ENCODE measurements at regions not wholly inside any gene's neighbourhood (a gene's known extent, or its start where the extent isn't known, plus 50 kb on each side); places are given as distances from the start of the nearest gene placed in this dataset.

DNA sequence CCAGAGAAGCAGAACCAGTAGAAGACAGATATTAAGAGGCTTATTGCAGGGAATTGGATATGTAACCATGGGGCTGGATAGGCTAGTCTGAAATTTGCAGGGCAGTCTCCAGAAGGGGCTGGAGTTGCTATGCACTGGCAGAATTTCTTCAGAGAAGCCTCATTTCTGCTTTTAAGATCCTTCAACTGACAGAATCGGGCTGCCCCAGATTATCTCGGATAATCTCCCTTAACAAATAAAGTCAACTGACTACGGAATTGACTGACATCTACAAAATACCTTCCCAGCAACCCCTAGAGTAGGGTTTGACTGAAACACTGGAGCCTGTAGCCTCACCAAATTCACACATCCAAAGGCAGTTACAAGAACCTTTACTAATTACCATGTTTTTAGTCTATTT, 136.4 kb downstream of the SOCS6 start:
- H3K9me3 Mint-ChIP-seq = no peaks in the 10 kb centered on the region
- no peak overlapping the region for H3K27ac Mint-ChIP-seq
- H3K4me3 Mint-ChIP-seq = no peak overlapping the region
- peaks cover 4% of the 10 kb centered on the region for H3K4me1 Mint-ChIP-seq
- peaks cover 3% of the 10 kb centered on the region for H3K27me3 Mint-ChIP-seq
- no peaks in the 10 kb centered on the region for H3K36me3 Mint-ChIP-seq
- DNase-seq = no peak

DNA sequence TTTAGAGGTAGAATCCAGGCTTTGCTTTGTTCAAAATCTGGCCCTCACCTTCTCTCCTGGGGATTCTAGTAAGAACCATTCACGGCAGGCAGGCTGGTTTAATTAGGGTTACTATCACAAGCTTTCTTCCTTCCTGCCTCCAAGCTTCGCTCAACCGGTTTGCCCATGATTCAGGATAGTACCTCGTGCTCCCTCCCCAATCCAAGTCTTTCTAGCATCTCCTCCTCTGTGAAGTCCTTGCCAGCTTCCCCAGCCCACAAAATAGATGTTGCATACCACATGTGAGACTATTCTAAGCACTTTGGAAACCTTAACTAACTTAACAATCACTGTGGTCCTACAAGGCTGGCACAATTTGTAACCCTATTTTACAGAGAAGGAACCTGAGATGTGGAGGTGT, 135.1 kb downstream of the SOCS6 start:
- no peak overlapping the region for H3K27ac Mint-ChIP-seq
- H3K9me3 Mint-ChIP-seq = no peaks in the 10 kb centered on the region
- H3K4me1 Mint-ChIP-seq = peaks cover 7% of the 10 kb centered on the region
- no peak overlapping the region for H3K4me3 Mint-ChIP-seq
- peaks cover 10% of the 10 kb centered on the region for H3K27me3 Mint-ChIP-seq
- no peak for DNase-seq
- no peaks in the 10 kb centered on the region for H3K36me3 Mint-ChIP-seq

DNA sequence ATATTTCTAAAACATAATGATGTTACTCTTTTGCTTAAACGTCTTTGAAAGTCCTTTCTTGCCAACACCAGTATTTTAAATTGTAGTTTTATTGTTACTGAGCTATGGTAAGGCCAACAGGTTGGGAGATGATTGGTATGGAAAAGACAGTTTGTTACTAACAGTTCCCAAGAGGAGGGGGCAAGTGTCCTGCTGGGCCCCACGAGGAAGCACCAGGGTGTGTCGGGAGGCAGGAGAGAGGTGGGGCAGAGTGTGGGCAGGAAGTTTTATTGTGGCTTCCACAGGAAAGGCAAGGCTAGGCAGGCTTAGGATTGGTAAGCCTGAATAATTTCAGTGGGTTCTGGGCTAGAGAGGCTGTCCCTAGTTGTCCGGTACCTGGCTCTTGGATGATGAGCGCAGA, 134.3 kb downstream of the SOCS6 start:
- H3K4me3 Mint-ChIP-seq = no peak overlapping the region
- H3K4me1 Mint-ChIP-seq = peaks cover 12% of the 10 kb centered on the region
- no peaks in the 10 kb centered on the region for H3K9me3 Mint-ChIP-seq
- peaks cover 17% of the 10 kb centered on the region for H3K27me3 Mint-ChIP-seq
- H3K36me3 Mint-ChIP-seq = no peaks in the 10 kb centered on the region
- no peak overlapping the region for H3K27ac Mint-ChIP-seq
- no peak for DNase-seq

DNA sequence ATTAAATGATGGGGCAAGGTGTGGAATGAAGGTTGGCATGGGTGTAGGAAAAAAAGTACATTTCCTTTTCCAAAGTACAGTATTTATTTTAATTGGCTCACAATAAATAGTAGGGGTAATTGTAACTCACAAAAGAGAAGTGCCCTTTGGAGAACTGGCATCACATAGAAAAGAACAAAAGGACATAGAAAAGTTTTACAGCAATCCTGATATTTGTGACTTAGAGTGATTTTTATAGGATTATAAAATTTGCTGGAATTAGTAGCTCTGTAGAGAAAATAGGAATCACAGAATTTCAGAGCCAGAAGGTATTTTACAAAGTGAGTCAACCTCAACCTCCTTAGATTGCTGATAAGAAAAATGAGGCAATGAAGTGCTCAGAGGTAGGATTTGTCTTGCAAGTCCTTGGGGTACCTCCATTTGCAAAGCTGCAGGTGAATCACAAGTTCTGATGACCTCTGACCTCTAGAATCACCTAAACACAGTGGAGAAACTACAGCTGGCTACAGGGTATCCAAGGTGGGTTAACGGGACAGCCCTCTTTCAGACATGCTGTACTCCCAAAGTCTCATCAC, 133.6 kb downstream of the SOCS6 start:
- Mint-ChIP-seq H3K36me3 (no peaks in the 10 kb centered on the region), H3K27me3 (peaks cover 17% of the 10 kb centered on the region), H3K4me3 (no peak overlapping the region), H3K4me1 (peaks cover 12% of the 10 kb centered on the region), H3K9me3 (no peaks in the 10 kb centered on the region), H3K27ac (no peak overlapping the region)
- DNase-seq = no peak

DNA sequence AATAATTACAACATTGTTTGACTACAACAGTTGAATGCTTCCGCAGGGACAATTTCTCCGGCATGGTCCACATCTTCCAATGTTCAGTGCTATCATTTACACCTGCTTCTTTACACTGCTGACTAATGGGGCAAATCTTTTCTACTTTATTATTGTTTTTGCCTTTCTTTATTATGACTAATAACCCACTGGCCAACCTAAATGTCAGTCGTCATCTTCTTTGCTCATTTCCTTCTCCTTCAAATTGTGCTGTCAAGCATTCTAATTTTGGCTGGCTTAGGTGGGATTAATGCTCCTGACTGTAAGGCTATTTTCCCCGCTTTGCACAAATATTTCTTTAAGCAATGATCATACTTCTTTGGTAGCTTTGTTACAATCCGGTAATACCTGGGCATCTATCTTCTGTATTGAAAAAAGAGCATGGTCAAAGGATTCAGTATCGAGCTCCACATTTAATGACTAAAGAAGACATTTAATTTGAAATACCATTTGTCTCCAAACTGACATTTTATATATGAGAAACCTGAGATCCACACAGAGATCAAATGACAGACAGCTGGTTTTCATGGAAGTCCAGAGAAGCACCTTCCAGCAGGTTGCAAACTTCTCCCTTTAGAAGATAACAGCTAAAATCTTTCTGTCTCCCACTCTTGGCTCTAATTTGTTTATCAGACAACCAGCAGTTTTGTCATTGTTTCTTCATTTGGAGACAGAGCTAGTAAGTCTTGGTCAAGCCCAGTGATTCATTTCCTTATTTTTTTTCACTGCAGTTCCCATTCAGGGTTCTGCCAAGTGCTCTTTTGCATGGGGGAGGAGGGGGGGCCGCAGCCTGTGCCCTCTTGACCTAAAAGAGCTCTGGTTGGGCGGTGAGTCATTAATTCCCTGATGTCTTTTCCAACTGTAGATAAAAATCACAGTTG, 132.9 kb downstream of the SOCS6 start:
- H3K9me3 Mint-ChIP-seq = no peaks in the 10 kb centered on the region
- H3K27ac Mint-ChIP-seq = no peak overlapping the region
- no peak overlapping the region for H3K4me3 Mint-ChIP-seq
- H3K4me1 Mint-ChIP-seq = peaks cover 12% of the 10 kb centered on the region
- no peak for DNase-seq
- H3K27me3 Mint-ChIP-seq = peaks cover 17% of the 10 kb centered on the region
- no peaks in the 10 kb centered on the region for H3K36me3 Mint-ChIP-seq

DNA sequence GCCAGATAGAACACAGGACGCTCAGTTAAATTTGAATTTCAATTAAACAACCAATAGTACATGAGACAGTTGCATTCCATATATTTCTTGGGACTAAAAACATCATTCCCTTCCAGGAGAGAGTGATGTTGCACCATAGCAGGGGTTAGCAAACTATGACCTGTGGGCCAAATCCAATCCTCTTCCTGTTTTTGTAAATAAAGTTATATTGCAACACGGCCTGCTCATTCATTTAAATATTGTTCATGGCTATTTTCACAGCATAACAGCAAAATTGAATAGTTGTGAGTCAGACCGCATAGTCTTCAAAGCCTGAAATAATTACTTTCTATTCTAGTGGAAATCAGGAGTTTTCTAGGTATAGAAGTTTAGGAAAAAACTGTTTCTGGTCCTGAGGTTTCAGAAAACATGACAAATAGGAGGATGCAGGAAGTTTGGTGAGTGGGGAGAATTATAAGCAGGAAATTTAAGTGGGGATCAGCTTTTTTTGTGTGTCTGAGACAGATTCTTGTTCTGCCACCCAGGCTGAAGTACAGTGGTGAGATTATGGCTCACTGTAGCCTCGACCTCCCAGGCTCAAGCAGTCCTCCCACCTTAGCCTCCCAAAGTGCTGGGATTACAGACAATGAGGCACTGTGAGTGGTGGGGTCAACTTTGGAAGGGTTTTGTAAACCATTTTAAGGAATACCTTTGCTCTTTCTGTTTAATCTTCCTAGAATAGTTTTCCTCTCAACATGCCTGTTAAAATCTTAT, 131.5 kb downstream of the SOCS6 start:
- Mint-ChIP-seq H3K4me1 (peaks cover 12% of the 10 kb centered on the region), H3K27me3 (peaks cover 17% of the 10 kb centered on the region), H3K9me3 (no peaks in the 10 kb centered on the region), H3K27ac (no peak overlapping the region), H3K36me3 (no peaks in the 10 kb centered on the region), H3K4me3 (no peak overlapping the region)
- no peak for DNase-seq

DNA sequence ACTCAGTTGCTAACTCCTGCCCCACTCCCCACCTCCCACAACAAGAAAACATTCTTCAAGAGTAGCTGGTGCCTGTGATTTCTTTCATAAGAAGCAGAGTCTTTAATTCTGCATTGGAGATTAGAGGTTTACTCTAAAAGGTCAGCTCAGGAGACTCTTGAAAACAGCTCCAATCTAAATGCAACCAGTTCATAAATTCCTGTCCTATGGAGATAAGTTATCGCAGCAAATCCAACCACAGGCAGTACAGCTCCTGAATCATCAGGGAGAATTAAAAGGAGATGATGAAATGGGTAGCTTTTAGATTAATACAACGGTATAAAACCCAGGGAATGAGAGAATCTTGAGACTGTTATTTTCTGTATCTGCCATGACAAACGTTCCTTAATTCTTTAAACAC, 130.7 kb downstream of the SOCS6 start:
- no peak for DNase-seq
- Mint-ChIP-seq H3K4me1 (peaks cover 12% of the 10 kb centered on the region), H3K36me3 (no peaks in the 10 kb centered on the region)

DNA sequence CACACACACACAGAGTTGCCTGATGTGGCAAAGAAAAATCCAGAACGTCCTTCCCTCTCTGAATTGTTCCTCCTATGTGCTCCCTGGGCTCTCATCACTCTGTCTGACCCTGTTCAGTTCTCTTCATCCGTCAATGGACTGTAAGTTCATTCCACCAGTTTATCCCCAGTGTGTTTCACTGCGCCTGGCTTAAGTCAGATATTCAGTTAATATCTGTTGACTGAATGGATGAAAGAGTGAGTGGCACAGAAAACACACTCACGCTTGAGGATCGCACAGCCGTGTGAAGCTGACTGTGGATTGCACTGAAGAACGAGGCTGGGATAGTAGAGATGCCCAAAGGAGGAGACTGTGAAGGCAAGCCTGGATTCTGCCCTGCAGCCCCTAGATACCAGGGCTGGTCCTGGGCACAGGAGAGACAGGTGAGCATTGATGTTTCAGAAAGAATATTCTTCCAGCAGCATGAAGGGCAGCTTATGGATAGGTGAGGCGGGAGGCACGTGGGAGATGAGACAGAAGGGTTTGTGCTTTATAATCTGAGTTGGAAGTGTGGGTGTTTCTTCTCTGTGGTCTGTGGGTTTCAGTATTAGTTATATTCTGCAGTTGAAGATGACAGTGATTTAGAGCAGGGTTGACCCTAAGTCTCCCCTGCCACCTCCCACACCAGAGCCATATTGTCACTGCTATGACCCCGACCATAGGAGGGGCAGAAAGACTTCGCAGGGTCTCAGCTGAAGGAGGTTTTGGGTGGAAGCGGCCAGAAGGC, 129.9 kb downstream of the SOCS6 start:
- no peak overlapping the region for H3K4me3 Mint-ChIP-seq
- H3K36me3 Mint-ChIP-seq = no peaks in the 10 kb centered on the region
- DNase-seq = no peak
- H3K9me3 Mint-ChIP-seq = no peaks in the 10 kb centered on the region
- no peak overlapping the region for H3K27ac Mint-ChIP-seq
- peaks cover 17% of the 10 kb centered on the region for H3K27me3 Mint-ChIP-seq
- peaks cover 12% of the 10 kb centered on the region for H3K4me1 Mint-ChIP-seq

More for the DNA sequence above, 130.7 kb downstream of the SOCS6 start:
- peaks cover 17% of the 10 kb centered on the region for H3K27me3 Mint-ChIP-seq
- no peak overlapping the region for H3K27ac Mint-ChIP-seq
- no peak overlapping the region for H3K4me3 Mint-ChIP-seq
- H3K9me3 Mint-ChIP-seq = no peaks in the 10 kb centered on the region

DNA sequence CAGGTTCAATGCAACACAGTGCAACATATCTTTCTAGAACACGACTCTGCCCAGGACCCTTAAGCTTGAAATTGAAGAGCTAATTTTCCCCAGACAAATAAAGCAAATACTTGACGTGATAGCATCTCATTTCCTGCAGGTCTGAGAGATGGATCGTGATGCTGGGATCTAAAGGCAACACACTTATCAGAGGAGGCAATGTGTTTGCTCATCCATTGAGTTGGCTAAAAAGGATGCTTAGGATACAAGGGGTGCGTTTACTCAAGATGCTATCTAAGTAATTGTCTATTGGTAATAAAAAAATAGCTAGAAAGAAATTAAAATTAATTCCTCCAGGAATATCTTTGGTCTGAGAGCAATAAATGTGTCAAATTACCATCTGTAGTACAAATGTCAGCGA, 129.0 kb downstream of the SOCS6 start:
- no peaks in the 10 kb centered on the region for H3K9me3 Mint-ChIP-seq
- H3K36me3 Mint-ChIP-seq = no peaks in the 10 kb centered on the region
- H3K27ac Mint-ChIP-seq = no peak overlapping the region
- peaks cover 17% of the 10 kb centered on the region for H3K27me3 Mint-ChIP-seq
- peaks cover 12% of the 10 kb centered on the region for H3K4me1 Mint-ChIP-seq
- DNase-seq = no peak
- no peak overlapping the region for H3K4me3 Mint-ChIP-seq

DNA sequence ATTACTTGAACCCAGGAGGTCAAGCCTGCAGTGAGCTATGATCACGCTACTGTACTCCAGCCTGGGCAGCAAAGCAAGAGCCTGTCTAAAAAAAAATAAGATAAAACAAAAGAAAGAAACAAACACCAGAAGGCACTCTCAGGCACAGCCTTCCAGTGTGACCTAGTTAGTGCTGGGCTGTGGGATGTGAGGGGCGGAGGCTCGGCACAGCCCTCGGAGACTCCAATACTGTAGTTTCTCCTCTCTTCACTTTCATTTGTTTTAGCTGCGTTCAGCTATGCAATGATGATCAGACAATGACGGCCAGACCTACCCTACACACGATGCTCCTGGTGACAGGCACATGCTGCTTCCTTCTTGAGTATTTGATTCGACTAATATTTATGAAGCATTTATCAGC, 127.7 kb downstream of the SOCS6 start:
- Mint-ChIP-seq H3K9me3 (no peaks in the 10 kb centered on the region), H3K4me3 (no peak overlapping the region), H3K27ac (no peak overlapping the region), H3K36me3 (no peaks in the 10 kb centered on the region), H3K27me3 (peaks cover 17% of the 10 kb centered on the region), H3K4me1 (peaks cover 7% of the 10 kb centered on the region)
- DNase-seq = no peak

DNA sequence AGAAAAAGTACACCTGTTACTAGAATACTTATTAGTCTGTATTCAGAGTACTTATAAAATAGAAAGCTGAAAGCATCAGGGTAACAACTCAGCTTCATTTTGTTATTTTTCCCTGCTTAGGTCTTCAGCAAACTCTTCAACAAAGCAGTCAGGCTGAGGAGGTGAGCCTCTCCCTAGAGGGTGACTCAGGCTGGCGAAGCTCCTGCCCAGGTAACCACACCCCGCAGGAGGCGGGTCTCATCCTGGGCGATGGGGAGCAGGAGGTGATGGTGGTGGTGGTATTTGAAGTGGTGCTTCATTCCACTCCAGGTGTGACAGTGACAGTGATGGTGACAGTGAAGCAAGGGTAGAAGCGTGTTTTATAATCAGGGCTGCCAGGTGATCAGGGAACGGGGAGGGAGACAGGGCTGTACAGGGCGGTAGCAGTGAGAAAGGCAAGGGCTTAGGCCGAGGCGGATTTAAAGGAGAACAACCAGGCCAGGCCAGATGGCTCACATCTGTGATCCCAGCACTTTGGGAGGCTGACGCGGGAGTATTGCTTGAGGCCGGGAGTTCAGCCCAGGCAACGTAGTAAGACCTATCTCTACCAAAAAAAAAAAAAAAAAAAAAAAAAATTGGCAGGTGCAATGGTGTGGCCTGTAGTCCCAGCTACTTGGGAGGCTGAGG, 127.1 kb downstream of the SOCS6 start:
- Mint-ChIP-seq H3K36me3 (no peaks in the 10 kb centered on the region), H3K4me1 (peaks cover 7% of the 10 kb centered on the region), H3K27ac (no peak overlapping the region), H3K27me3 (peaks cover 17% of the 10 kb centered on the region), H3K9me3 (no peaks in the 10 kb centered on the region), H3K4me3 (no peak overlapping the region)
- DNase-seq = no peak

DNA sequence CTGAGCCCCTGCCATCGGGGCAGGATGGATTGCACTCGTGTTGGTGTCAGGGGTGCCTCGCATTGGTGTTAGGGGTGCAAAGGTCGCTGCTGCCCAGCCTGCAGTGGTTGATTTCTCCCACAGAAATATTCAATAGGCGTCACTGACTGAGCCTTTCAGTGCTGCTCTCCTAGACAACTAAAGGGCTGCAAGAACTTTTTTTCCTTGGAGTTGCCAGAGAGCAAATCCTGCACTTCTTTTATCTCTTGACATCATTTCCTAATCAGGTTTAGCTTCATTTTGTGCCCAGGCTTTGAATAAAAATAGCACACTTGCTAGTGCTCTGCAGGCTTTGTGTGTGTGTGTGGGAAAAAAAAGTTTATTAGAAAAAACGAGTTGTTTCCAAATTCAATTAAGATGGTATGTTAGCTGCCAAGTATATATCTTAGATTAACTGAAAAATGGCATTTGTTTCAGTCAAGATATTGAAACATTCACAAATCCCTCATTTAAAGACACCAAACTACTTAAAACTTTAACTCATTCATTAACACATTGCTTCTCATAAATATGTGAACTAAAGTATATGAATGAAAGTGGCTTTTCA, 125.6 kb downstream of the SOCS6 start:
- no peak for DNase-seq
- Mint-ChIP-seq H3K4me1 (peaks cover 7% of the 10 kb centered on the region), H3K9me3 (no peaks in the 10 kb centered on the region), H3K36me3 (no peaks in the 10 kb centered on the region), H3K4me3 (no peak overlapping the region), H3K27ac (no peak overlapping the region), H3K27me3 (peaks cover 12% of the 10 kb centered on the region)

DNA sequence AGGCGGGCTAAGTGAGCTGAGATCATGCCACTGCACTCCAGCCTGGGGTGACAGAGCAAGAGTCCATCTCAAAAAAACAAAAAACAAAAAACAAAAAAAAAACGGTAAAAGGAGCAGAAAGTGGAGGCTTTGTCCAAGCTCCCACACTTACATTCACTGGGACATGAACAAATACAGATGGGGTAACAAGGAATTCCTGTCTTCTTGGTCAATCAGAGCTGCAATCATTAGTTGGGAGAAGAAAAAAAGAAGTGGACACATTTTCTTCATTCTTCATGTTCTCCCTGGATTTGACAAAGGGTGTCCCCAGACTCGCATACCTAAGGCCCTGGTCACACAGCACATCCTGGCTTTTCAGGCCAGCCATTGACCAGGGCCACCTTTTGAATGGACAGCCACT, 124.6 kb downstream of the SOCS6 start:
- no peak overlapping the region for H3K4me3 Mint-ChIP-seq
- no peak overlapping the region for H3K27ac Mint-ChIP-seq
- H3K36me3 Mint-ChIP-seq = no peaks in the 10 kb centered on the region

DNA sequence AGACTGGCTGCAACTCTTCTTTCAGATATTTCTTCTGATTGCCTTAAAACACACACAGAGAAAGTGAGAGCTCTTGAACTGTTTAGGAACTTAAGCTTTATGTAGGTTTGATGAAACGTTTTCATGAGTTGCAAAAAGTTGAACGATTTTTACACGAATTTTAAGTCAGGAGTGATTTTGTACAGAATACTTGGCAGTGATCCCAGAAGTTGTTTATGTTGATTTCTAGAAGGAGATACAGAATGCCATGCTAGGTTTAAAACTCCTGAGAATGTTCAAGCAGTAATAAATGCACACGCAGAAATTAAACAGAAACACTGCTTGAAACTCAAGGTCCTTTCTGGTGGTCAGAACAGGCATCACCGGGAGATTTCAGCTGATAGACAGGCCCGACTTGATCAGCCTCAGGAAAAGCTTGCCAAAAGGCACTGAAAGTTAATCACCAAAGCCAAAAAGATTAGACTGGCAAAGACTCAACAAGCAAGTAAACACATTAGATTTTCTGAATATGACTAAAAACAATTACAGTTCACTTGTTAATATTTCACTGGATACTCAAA, 123.1 kb downstream of the SOCS6 start:
- peaks cover 11% of the 10 kb centered on the region for H3K27me3 Mint-ChIP-seq
- H3K9me3 Mint-ChIP-seq = no peaks in the 10 kb centered on the region
- no peaks in the 10 kb centered on the region for H3K4me1 Mint-ChIP-seq
- H3K4me3 Mint-ChIP-seq = no peak overlapping the region
- DNase-seq = no peak
- no peaks in the 10 kb centered on the region for H3K36me3 Mint-ChIP-seq
- H3K27ac Mint-ChIP-seq = no peak overlapping the region

More for the DNA sequence above, 124.6 kb downstream of the SOCS6 start:
- Mint-ChIP-seq H3K9me3 (no peaks in the 10 kb centered on the region), H3K4me1 (no peaks in the 10 kb centered on the region), H3K27me3 (peaks cover 12% of the 10 kb centered on the region)
- DNase-seq = no peak
